Heart right ventricle (tissue), 16 donors: ENCODE measurements at regions not wholly inside any gene's neighbourhood (a gene's known extent, or its start where the extent isn't known, plus 50 kb on each side); places are given as distances from the start of the nearest gene placed in this dataset.

Experiments
- ATAC-seq, 8 donors: fragments of 200-7000 bp; cut with Tn5 transposase; one replicate each; pipeline ENCODE4 v1.9.1; 2020; ENCODE audit warnings: mild to moderate bottlenecking in 8 of 8, moderate library complexity in 8 of 8, moderate number of reproducible peaks in 1 of 8
- DNase-seq, 2 donors: peaks; one replicate each; pipeline ENCODE4 v3.0.0-alpha.2; 2020
- H3K27ac ChIP-seq, 10 donors: fragments of 200-600 bp; sonication (generic) in 2 of 10; one replicate each; pipeline versions ENCODE4 v1.5.0 to v1.8.0; 2020 to 2022; ENCODE audit warnings: mild to moderate bottlenecking in 3 of 10
- H3K27me3 ChIP-seq, 7 donors: fragments of 200-600 bp; one replicate each; pipeline ENCODE4 v1.8.0; 2021 to 2022; ENCODE audit warnings: mild to moderate bottlenecking in 2 of 7
- H3K36me3 ChIP-seq, 9 donors: fragments of 200-600 bp; sonication (generic) in 1 of 9; one replicate each; pipeline versions ENCODE4 v1.5.0 to v1.8.0; 2020 to 2022; ENCODE audit warnings: mild to moderate bottlenecking in 2 of 9
- H3K4me1 ChIP-seq, 9 donors: fragments of 200-600 bp; sonication (generic) in 1 of 9; one replicate each; pipeline versions ENCODE4 v1.5.0 to v1.8.0; 2020 to 2022; ENCODE audit warnings: mild to moderate bottlenecking in 4 of 9
- H3K4me3 ChIP-seq, 10 donors: fragments of 200-600 bp; sonication (generic) in 2 of 10; one replicate each; pipeline versions ENCODE4 v1.5.0 to v1.8.0; 2020 to 2022; ENCODE audit warnings: mild to moderate bottlenecking in 7 of 10, moderate library complexity in 2 of 10
- H3K9me3 ChIP-seq, 11 donors: fragments of 200-600 bp in 10 of 11; sonication (generic) in 2 of 11; one replicate each; pipeline versions ENCODE4 v1.5.0 to v1.8.0; 2013 to 2022; ENCODE audit warnings: mild to moderate bottlenecking in 2 of 11, control low read depth in 1 of 11, moderate library complexity in 1 of 11
- WGBS, 2 donors: extraction: QIAGEN DNeasy Blood & Tissue Kit; methylation state at CpG; one replicate each; pipeline ENCODE4 v1.1.7; 2013; ENCODE audit warnings: inconsistent platforms in 1 of 2; 5-methylcytosine and 5-hydroxymethylcytosine counted together
- intact Hi-C, 10 donors: fragments of 100-400 bp; cut with DNase I; formaldehyde crosslinking; loops; one replicate each; pipeline versions ENCODE4 v1.11.1 to v1.14.2; 2022
- TF ChIP-seq, protein P1 (sequence below), 9 donors: fragments of 200-600 bp; sonication (generic) in 2 of 9; IDR thresholded peaks; one replicate each; pipeline versions ENCODE4 v1.5.0 to v1.8.0; 2021 to 2022; ENCODE audit warnings: antibody characterized with exemption in 9 of 9, mild to moderate bottlenecking in 5 of 9, moderate library complexity in 1 of 9
- donor health status: Arrhythmogenic right ventricular cardiomyopathy.
- donor health status: ischemic (EF 13 %, LVEDD 7.1; RV severe dilation, severe dysfunction).
- donor health status: healthy with polysubstance abuse.
- donor health status: DM: no; HTN: yes; CAD: no.
- donor health status: DM: no; HTN: no; CAD: no.
- donor health status: ischemic (EF 25% LVEDD 6.9; RV normal size, moderate dysfunction).
- donor health status: ischemic (EF 25% LVEDD 5.7; RV mildly dilated, moderate dysfunction).
- donor health status: healthy.
- donor health status: DM: yes; HTN: yes; CAD: no.
- donor health status: Ischemic cardiomyopathy.
- donor health status: ischemic (EF 35%, LVEDD 5.7; RV mildly dilated, moderate dysfunction).
- donor health status: nonischemic (EF 11% LVEDD 7.7; RV severe dilation, severe dysfunction).
- donor health status: DM: yes; HTN: yes; CAD: no.
- donor health status: PGD.
- donor health status: ischemic (EF 29% LVEDD 5.4; RV normal size, mild dysfunction).
- donor health status: nonischemic (EF 23%, LVEDD 6.1; RV moderate dilation, normal function).

DNA sequence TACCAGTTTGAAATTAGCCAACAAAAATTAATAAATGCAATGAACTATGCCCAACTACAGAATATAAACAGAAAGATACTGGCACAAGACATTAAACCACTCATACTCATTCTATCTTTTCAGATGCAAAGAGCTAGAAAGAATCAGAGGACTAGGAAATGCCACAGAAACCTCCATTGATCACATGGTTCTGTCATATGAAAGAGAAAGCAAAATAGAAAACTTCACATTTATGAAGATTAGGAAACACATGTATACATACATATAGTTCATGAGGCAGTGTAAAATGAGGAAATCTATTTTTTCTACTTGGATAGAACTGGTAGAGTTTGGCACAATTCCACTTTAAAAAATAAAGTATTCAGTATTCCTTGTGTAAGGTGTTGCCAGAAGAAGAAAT lies 275.1 kb upstream of the PTGER4 start:
- no peak for ATAC-seq
- no peaks in the 10 kb centered on the region for H3K36me3 ChIP-seq
- peak overlapping the region in 4 of 10 donors; percentile 9 to 88 (median 54) for H3K27ac ChIP-seq
- DNase-seq = no peak
- H3K27me3 ChIP-seq = no peaks in the 10 kb centered on the region
- peaks cover 5 to 66% (median 34%) of the 10 kb centered on the region in 9 donors for H3K4me1 ChIP-seq
- no peaks in the 10 kb centered on the region for H3K9me3 ChIP-seq
- intact Hi-C loops = loop anchor here in 4 of 10 donors (10.0 kb wide), 2 partner anchors 200 to 280 kb away; no protein-coding TSS in a partner anchor
- no peak overlapping the region for H3K4me3 ChIP-seq
- TF ChIP-seq, protein P1, sequence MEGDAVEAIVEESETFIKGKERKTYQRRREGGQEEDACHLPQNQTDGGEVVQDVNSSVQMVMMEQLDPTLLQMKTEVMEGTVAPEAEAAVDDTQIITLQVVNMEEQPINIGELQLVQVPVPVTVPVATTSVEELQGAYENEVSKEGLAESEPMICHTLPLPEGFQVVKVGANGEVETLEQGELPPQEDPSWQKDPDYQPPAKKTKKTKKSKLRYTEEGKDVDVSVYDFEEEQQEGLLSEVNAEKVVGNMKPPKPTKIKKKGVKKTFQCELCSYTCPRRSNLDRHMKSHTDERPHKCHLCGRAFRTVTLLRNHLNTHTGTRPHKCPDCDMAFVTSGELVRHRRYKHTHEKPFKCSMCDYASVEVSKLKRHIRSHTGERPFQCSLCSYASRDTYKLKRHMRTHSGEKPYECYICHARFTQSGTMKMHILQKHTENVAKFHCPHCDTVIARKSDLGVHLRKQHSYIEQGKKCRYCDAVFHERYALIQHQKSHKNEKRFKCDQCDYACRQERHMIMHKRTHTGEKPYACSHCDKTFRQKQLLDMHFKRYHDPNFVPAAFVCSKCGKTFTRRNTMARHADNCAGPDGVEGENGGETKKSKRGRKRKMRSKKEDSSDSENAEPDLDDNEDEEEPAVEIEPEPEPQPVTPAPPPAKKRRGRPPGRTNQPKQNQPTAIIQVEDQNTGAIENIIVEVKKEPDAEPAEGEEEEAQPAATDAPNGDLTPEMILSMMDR (IDR thresholded peaks at IDR 0.05) = no peak

DNA sequence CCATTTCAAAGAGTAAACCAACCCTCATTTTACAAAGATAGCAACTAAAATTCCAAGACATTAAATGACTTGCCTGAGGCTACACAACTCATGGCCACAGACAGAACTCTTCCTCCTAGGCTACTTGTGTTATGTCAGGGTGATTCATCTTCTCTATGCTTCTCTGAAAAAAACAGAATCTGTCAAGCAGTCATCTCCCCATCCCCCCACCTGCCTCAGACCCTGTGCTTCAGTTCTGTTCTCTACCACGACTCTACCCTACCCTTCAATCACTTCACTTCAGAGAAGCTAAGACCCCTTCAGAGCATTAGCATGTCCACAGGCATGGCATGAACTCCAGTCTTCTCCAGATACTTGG lies 277.7 kb upstream of the PTGER4 start:
- intact Hi-C loops = loop anchor here in 4 of 10 donors (10.0 kb wide), 2 partner anchors 197 to 283 kb away; no protein-coding TSS in a partner anchor
- H3K4me1 ChIP-seq = peaks cover 5 to 48% (median 28%) of the 10 kb centered on the region in 9 donors
- ATAC-seq = no peak

DNA sequence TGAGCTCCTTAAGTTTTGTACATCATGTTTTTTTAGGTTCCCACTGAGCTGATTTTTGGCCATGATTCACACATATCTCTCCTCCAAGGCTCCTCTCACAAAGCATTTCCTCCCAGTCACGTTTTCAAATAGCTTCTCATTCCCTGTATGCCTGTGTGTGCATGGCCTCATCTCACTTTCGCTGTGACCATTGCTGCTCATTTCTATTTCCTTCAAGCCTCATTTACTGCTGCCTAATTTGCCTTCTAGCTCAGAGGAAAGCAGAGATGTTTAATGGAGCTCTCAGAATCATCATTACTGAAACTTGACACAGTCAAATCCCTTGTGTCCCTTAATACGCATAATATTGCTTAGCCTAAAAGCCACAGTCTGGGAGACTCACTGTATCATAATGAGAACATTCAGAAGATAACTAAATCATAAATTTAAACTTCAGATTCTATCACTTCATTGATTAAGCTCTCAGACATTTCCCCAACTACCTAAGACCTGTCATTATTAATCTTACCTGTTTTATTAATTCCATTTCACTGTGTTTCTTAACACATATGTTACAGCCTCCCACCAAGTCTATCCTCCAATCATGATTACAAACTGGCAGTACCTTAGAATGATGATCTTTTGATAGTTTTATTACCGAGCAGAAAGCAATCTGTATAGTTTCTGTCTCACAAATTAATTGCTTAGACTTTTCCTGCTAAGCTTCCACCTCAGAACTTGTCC lies 278.3 kb upstream of the PTGER4 start:
- no peak overlapping the region for H3K4me3 ChIP-seq
- intact Hi-C loops = loop anchor here in 4 of 10 donors (10.0 kb wide), 2 partner anchors 197 to 283 kb away; no protein-coding TSS in a partner anchor
- ATAC-seq (peak in 1 of 8 donors; percentile 46), DNase-seq (no peak)
- no peaks in the 10 kb centered on the region for H3K36me3 ChIP-seq
- TF ChIP-seq, protein P1 (IDR thresholded peaks at IDR 0.05) = no peak
- no peaks in the 10 kb centered on the region for H3K9me3 ChIP-seq
- no peaks in the 10 kb centered on the region for H3K27me3 ChIP-seq
- no peak overlapping the region for H3K27ac ChIP-seq
- H3K4me1 ChIP-seq = peaks cover 5 to 43% (median 27%) of the 10 kb centered on the region in 9 donors
- WGBS, 2 donors = 58 to 65% methylated on average over 4 of the region's 4 CpGs

More for the DNA sequence above, 277.7 kb upstream of the PTGER4 start:
- WGBS, 2 donors = 50 to 60% methylated on average over 1 of the region's 1 CpG
- H3K27me3 ChIP-seq = no peaks in the 10 kb centered on the region
- no peak overlapping the region for H3K4me3 ChIP-seq
- no peak overlapping the region for H3K27ac ChIP-seq
- DNase-seq = no peak
- TF ChIP-seq, protein P1 (IDR thresholded peaks at IDR 0.05) = no peak
- no peaks in the 10 kb centered on the region for H3K36me3 ChIP-seq
- no peaks in the 10 kb centered on the region for H3K9me3 ChIP-seq

DNA sequence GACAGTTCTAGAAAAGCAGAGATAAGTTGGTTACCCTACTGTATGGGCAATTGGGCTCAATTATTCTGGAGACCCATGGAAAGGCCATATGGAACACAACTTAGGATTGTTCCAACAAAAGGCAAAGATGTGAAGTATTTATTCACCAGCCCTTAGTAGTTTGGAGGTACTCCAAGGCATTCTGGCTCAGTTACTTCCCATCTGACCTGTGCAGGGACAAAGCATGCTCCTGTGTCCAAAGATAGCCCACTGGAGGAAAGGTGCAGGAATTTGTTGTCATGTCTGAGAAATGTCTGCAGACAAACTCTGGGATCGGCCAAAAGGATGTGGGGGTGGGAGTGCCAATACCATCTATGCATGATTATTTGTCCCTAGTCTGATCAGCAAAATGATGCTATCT lies 279.5 kb upstream of the PTGER4 start:
- H3K9me3 ChIP-seq = no peaks in the 10 kb centered on the region
- peak in 1 of 2 donors; percentile 21 for DNase-seq
- no peaks in the 10 kb centered on the region for H3K36me3 ChIP-seq
- WGBS, 2 donors = 56 to 67% methylated on average over 1 of the region's 1 CpG
- TF ChIP-seq, protein P1 (IDR thresholded peaks at IDR 0.05) = no peak
- H3K27ac ChIP-seq = no peak overlapping the region
- peaks cover 0 to 31% (median 16%) of the 10 kb centered on the region in 9 donors for H3K4me1 ChIP-seq
- intact Hi-C loops = loop anchor here in 4 of 10 donors (10.0 kb wide), 2 partner anchors 195 to 285 kb away; no protein-coding TSS in a partner anchor
- peak in 6 of 8 donors; percentile 57 to 80 (median 71) for ATAC-seq
- no peaks in the 10 kb centered on the region for H3K27me3 ChIP-seq
- H3K4me3 ChIP-seq = no peak overlapping the region
